HCT116 (cell line): ENCODE measurements at regions not wholly inside any gene's neighbourhood (a gene's known extent, or its start where the extent isn't known, plus 50 kb on each side); places are given as distances from the start of the nearest gene placed in this dataset.
A peak's percentile ranks its signal among the peaks of the same experiment; 100 is the strongest.

ENCODE experiments used
- ATAC-seq: fragments of 200-7000 bp; cut with Tn5 transposase; 2 replicates; pipeline ENCODE4 v1.9.1; 2020; ENCODE audit warnings: mild to moderate bottlenecking, moderate library complexity
- BruUV-seq: library from RNA; stranded (reverse); fragments of 400-500 nt; replicated peaks from 2 replicates; lab custom pipeline; 2021; lab: Mats Ljungman, UMichigan
- CTCF ChIA-PET: fragments of 300-600 bp; sonication (Branson Sonifier 250); formaldehyde crosslinking; loops from one replicate; lab custom pipeline; 2021; ENCODE audit warnings: antibody characterized with exemption; lab: Charles Lee
- POLR2A ChIA-PET: fragments of 300-600, 350-600 bp; sonication (Branson Sonifier 250); formaldehyde crosslinking; loops from one replicate; lab custom pipeline; 2021; ENCODE audit warnings: antibody characterized with exemption; lab: Charles Lee
- RAD21 ChIA-PET, 2 experiments: fragments of 300-600 bp; sonication (Branson Sonifier 250); formaldehyde crosslinking; loops; one replicate each; lab custom pipeline; 2023; ENCODE audit warnings: low total read pairs in 2 of 2; ENCODE audit not compliant: uncharacterized antibody in 2 of 2, unreplicated experiment in 2 of 2, low non-redundant PET in 1 of 2; lab: Charles Lee
- DNase-seq: peaks from one replicate; pipeline ENCODE4 v3.0.0-alpha.2; 2010; ENCODE audit warnings: low read depth, low spot score
- H2AFZ ChIP-seq: fragments of 200-600 bp; shearing (Covaris generic), sonication (generic); 2 replicates; pipeline ENCODE4 v1.6.1; 2017; ENCODE audit warnings: low read depth, mixed run types, mixed read lengths, antibody characterized with exemption, low read length; ENCODE audit not compliant: poor library complexity, severe bottlenecking
- H3K27ac ChIP-seq: 2 replicates; pipeline ENCODE4 v1.5.1; 2012; ENCODE audit warnings: low read depth, low read length
- H3K27me3 ChIP-seq: fragments of 200-600 bp; sonication (generic); 2 replicates; pipeline ENCODE4 v1.6.1; 2016; ENCODE audit warnings: mixed run types, low read length, mixed read lengths; ENCODE audit not compliant: insufficient read depth
- H3K36me3 ChIP-seq, 2 experiments: fragments of 200-500 bp in 1 of 2; fragments of 200-600 bp in 1 of 2; sonication (Bioruptor generic) in 1 of 2; sonication (generic) in 1 of 2; 2 replicates each; pipeline versions ENCODE4 v1.5.1 to v1.6.1; 2014 to 2016; ENCODE audit warnings: low read length in 2 of 2, inconsistent platforms in 1 of 2, mixed read lengths in 1 of 2, mixed run types in 1 of 2; ENCODE audit not compliant: insufficient read depth in 2 of 2, control insufficient read depth in 1 of 2
- H3K4me1 ChIP-seq, 2 experiments: fragments of 200-600 bp in 1 of 2; sonication (generic) in 1 of 2; 2 replicates each; pipeline versions ENCODE4 v1.5.1 to v1.6.1; 2012 to 2017; ENCODE audit warnings: low read length in 2 of 2, inconsistent platforms in 1 of 2, mild to moderate bottlenecking in 1 of 2, mixed read lengths in 1 of 2, mixed run types in 1 of 2, moderate library complexity in 1 of 2; ENCODE audit not compliant: insufficient read depth in 2 of 2, control insufficient read depth in 1 of 2
- H3K4me2 ChIP-seq: fragments of 200-600 bp; sonication (generic); 2 replicates; pipeline ENCODE4 v1.6.1; 2017; ENCODE audit warnings: mixed run types, low read length, mixed read lengths
- H3K4me3 ChIP-seq, 2 experiments: fragments of 200-600 bp in 1 of 2; sonication (generic) in 1 of 2; replicated peaks in 1 of 2; 2 replicates each; pipeline ENCODE4 v1.5.1; 2011 to 2016; ENCODE audit warnings: low read length in 2 of 2, control low read depth in 1 of 2, low read depth in 1 of 2, mild to moderate bottlenecking in 1 of 2, mixed read lengths in 1 of 2, mixed run types in 1 of 2
- H3K79me2 ChIP-seq: fragments of 200-600 bp; sonication (generic); 2 replicates; pipeline ENCODE4 v1.6.1; 2017; ENCODE audit warnings: mild to moderate bottlenecking, mixed run types, low read length, moderate library complexity, mixed read lengths; ENCODE audit not compliant: insufficient read depth
- H3K9ac ChIP-seq: fragments of 200-600 bp; sonication (generic); 2 replicates; pipeline ENCODE4 v1.6.1; 2016; ENCODE audit warnings: low read length, mixed read lengths
- H3K9me2 ChIP-seq: fragments of 200-600 bp; sonication (generic), shearing (Covaris generic); 2 replicates; pipeline ENCODE4 v1.6.1; 2017; ENCODE audit warnings: mixed run types, mild to moderate bottlenecking, moderate library complexity; ENCODE audit not compliant: insufficient read depth
- H3K9me3 ChIP-seq, 2 experiments: fragments of 200-500 bp in 1 of 2; fragments of 200-600 bp in 1 of 2; sonication (Bioruptor generic) in 1 of 2; sonication (generic) in 1 of 2; 2 replicates each; pipeline ENCODE4 v1.6.1; 2014 to 2017; ENCODE audit warnings: low read length in 2 of 2, mixed read lengths in 2 of 2, inconsistent platforms in 1 of 2, low read depth in 1 of 2, mild to moderate bottlenecking in 1 of 2, mixed run types in 1 of 2, moderate library complexity in 1 of 2; ENCODE audit not compliant: control insufficient read depth in 1 of 2, insufficient read depth in 1 of 2
- H4K20me1 ChIP-seq: fragments of 200-600 bp; sonication (generic), shearing (Covaris generic); 2 replicates; pipeline ENCODE4 v1.6.1; 2017; ENCODE audit warnings: mixed run types, mild to moderate bottlenecking, moderate library complexity; ENCODE audit not compliant: insufficient read depth
- RAD21 ChIP-seq: IDR thresholded peaks from 2 replicates; pipeline ENCODE4 v1.6.1; 2012; ENCODE audit warnings: low read depth, mild to moderate bottlenecking
- intact Hi-C: fragments of 100-400 bp; cut with micrococcal nuclease; formaldehyde crosslinking; loops from 2 replicates; pipeline ENCODE4 v1.10.0; 2022
- TF ChIP-seq, protein P1 (sequence below): IDR thresholded peaks from 2 replicates; pipeline ENCODE4 v1.6.1; 2012; ENCODE audit warnings: low read depth

DNA sequence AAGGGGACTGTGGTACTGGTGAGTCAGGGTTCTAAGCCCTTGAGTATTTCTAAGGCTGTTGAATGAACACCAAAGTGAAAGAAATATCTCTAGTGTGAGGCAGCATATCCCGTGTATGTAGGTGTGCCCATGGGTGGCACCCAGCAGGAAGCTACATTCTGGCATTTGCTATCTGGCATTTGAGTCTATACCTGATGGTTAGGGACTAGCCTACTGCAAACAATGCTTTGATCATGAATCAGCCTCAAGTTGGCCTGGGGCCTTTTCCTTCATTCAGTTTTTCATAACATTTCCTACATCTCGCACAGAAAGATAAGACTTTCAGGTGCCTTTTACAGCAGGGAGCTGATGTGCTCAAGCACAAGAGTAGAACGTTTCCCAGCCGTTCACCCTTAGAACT lies 85.7 kb upstream of the E2F7 start:
- Histone ChIP-seq H3K36me3 (no peaks in the 10 kb centered on the region), H2AFZ (no peak overlapping the region), H3K4me3 (no peak overlapping the region), H3K9ac (no peak overlapping the region), H3K27me3 (no peaks in the 10 kb centered on the region), H3K79me2 (no peaks in the 10 kb centered on the region), H3K27ac (no peak overlapping the region), H3K4me2 (no peak overlapping the region), H3K9me2 (no peaks in the 10 kb centered on the region), H3K9me3 (no peaks in the 10 kb centered on the region), H4K20me1 (no peaks in the 10 kb centered on the region), H3K4me1 (no peaks in the 10 kb centered on the region)
- ChIA-PET RAD21 (no interaction called here), POLR2A (no interaction called here), CTCF (interaction anchor here (2.6 kb wide), 1 partner anchor 535 kb away, joined by 33 read pairs; no protein-coding TSS in a partner anchor)
- no TSS peak for BruUV-seq
- intact Hi-C loops: no loop called here
- ATAC-seq (no peak), DNase-seq (no peak)
- TF ChIP-seq, protein P1, sequence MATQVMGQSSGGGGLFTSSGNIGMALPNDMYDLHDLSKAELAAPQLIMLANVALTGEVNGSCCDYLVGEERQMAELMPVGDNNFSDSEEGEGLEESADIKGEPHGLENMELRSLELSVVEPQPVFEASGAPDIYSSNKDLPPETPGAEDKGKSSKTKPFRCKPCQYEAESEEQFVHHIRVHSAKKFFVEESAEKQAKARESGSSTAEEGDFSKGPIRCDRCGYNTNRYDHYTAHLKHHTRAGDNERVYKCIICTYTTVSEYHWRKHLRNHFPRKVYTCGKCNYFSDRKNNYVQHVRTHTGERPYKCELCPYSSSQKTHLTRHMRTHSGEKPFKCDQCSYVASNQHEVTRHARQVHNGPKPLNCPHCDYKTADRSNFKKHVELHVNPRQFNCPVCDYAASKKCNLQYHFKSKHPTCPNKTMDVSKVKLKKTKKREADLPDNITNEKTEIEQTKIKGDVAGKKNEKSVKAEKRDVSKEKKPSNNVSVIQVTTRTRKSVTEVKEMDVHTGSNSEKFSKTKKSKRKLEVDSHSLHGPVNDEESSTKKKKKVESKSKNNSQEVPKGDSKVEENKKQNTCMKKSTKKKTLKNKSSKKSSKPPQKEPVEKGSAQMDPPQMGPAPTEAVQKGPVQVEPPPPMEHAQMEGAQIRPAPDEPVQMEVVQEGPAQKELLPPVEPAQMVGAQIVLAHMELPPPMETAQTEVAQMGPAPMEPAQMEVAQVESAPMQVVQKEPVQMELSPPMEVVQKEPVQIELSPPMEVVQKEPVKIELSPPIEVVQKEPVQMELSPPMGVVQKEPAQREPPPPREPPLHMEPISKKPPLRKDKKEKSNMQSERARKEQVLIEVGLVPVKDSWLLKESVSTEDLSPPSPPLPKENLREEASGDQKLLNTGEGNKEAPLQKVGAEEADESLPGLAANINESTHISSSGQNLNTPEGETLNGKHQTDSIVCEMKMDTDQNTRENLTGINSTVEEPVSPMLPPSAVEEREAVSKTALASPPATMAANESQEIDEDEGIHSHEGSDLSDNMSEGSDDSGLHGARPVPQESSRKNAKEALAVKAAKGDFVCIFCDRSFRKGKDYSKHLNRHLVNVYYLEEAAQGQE: no peak

DNA sequence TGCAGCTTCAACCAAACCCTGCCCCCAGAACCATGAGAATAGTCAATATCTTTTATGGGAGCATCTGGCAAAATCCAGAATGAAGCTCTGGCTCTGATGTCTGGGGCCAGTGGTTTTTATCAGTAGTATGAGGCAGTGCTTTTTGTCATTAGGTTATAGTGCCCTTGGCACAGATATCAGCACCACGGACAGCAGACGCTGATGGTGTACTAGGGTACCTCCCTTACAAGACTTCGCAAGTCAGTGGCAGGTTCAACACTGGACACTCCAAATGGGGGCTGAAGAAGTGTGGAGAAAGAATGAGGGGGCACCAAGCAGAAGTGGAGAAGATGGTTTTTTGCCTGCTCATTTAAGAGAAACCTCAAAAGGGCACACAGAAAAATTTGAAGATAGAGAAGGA lies 68.2 kb upstream of the E2F7 start:
- intact Hi-C loops: no loop called here
- H3K36me3 ChIP-seq: no peaks in the 10 kb centered on the region
- no peak overlapping the region for H3K27ac ChIP-seq
- no peak for DNase-seq
- BruUV-seq: no TSS peak
- H4K20me1 ChIP-seq: no peaks in the 10 kb centered on the region
- RAD21 ChIA-PET: no interaction called here
- POLR2A ChIA-PET: no interaction called here
- H3K9me2 ChIP-seq: no peaks in the 10 kb centered on the region
- H3K27me3 ChIP-seq: no peaks in the 10 kb centered on the region
- no peaks in the 10 kb centered on the region for H3K4me1 ChIP-seq
- no peak overlapping the region for H2AFZ ChIP-seq
- 0 out of 2 replicates have a peak, but pooled peaks have one; percentile 63 for ATAC-seq
- no peak overlapping the region for H3K4me3 ChIP-seq
- H3K9ac ChIP-seq: no peak overlapping the region
- CTCF ChIA-PET: no interaction called here
- no peak overlapping the region for H3K4me2 ChIP-seq
- no peaks in the 10 kb centered on the region for H3K9me3 ChIP-seq
- no peaks in the 10 kb centered on the region for H3K79me2 ChIP-seq
- TF ChIP-seq, protein P1: peak; percentile 96
- TF ChIP-seq RAD21: no peak
